Endometrial microvascular endothelial cells (primary cell): ENCODE measurements at regions not wholly inside any gene's neighbourhood (a gene's known extent, or its start where the extent isn't known, plus 50 kb on each side); places are given as distances from the start of the nearest gene placed in this dataset.
"Not testable (repeated sequence)": the region's sequence is repeated elsewhere in the genome, so short reads cannot be mapped to it uniquely, and the experiment has no call there.

Source experiments
- in situ Hi-C: cut with HindIII; loops from 2 replicates; pipeline ENCODE4 v1.10.0; 2017; ENCODE audit warnings: low sequenced_read_pairs, low pct_unique_long_range_greater_than_20kb; ENCODE audit errors: inconsistent ontology term

- in situ Hi-C loops: no loop called here
These were observed 50.2 kb upstream of the CPNE4 start for GRCh38 chr3:132084982-132085381.

- in situ Hi-C loops: no loop called here
These were observed 52.5 kb upstream of the CPNE4 start for GRCh38 chr3:132087356-132087755.

DNA sequence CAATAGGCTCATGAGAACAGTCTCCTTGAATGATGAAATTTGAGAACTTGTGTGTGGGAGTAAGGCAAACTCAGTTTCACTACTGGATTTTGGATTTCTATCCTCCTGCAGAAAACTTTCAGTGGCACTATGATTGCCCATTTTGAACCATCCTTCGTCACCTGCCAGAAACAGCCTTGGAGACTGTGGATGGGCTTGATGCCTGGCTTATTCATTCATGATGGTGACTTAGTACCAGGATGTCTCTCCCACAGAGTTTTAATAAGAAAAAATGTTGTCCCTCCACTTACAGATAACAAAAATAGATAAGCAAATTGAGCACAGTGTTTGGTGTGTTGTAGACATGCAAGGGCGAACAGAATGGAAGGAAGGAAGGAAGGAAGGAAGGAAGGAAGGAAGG lies 53.5 kb upstream of the CPNE4 start:
- in situ Hi-C loops: no loop called here

DNA sequence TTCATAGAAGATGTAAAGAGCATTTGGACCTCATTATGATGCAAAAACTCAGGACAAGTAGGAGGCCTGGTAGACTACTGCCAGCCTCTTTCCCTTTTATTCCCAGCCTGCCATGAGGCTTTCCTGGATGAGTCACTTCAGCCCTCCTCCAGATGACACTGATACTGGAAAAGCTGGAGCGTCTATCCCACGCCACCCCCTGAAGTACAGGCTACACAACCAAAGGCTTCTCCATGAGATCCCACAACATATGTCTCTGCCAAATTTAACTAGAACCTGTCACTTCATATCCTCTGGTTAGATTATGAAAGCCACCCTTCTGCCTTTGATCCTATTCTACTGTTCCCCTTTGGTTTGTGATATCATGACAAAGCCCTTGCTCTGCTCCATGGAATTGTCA lies 56.1 kb upstream of the CPNE4 start:
- in situ Hi-C loops: no loop called here

- in situ Hi-C loops: no loop called here
These were observed 81.8 kb upstream of the CPNE4 start for GRCh38 chr3:132116601-132117000.

DNA sequence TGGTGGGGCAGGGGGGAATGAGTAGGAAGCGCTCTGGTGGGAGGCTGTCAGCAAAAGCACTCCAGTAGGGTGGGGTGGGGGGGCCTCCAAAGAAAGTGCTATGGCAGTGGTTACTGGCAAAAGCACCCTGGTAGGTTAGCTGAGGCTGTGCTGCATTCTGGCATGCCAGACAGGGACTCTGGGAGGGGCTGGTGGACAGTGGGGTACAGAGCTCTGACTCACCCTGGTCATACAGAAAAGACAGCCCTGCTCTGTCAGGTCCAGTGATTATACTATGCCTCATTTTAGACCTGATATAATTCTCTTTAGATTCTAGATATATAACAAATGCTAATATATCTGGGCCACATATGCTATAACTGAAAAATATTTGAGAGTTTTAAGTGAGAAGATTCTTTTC lies 82.8 kb upstream of the CPNE4 start:
- in situ Hi-C loops: no loop called here

DNA sequence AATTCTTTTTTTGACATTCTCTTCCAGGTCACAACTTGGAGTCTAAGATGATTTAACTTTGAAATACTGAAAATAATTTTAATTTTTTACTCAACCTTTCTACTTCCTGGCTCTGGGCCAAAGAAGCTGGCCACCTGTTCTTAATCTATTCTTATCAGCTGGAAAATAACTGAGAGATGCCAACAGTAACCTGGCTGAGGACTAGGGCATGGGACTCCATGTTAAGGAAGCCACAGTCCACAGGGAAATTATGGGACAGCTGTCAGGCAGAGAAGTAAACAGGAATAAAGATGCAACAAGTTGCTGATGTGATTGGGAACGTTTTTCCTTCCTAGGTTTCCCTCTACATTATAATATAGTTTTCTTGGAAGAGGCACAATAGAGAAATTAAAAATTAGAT lies 84.7 kb upstream of the CPNE4 start:
- in situ Hi-C loops: no loop called here

DNA sequence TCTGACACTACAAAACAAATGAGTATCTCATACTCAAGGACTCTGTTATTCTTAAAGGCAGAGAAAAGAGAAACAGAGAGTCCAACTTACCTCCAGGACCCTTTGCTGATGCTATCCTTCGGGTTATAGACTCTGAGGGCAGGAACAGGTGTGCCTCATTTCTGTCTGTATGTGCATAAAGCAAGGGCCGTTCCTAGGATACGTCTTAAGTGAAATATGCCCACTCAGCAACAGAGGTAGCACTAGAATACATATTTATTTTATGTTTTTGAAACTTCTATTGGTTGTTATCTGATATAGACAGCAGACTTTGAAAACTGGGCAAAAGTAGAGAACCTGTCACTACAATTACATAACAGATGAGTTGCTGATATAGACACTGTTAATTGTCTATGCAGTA lies 89.3 kb upstream of the CPNE4 start:
- in situ Hi-C loops: no loop called here

DNA sequence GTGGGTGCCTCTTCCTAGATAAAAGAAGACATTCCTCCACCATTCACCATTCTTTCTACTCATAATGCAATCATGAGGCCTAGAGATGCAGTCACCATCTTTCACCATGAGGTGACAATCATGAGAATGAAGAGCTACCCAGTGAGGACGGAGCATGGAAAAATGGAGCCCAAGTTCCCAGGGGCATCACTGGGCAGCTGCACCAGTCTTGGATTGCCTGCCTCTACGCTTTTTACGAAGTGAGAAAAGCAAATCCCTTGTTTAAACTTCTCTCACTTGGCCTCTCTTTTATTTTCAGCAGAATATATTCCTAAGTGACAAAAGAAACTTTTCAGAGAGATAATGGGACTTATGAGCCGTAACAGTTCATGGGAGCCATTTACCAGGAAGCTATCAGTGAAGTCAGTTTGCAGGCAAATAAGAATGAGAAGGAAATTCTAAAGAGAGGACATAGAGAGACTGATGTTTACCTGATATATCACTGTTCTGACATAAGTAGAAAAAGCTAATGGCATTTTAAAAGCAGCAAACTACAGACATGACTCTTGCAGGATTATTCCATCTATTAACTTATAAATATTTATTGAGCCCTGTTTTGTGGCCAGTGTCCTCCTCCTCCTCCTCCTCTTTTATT lies 90.0 kb upstream of the CPNE4 start:
- in situ Hi-C loops: no loop called here

- in situ Hi-C loops: no loop called here
These were observed 99.8 kb upstream of the CPNE4 start for GRCh38 chr3:132134611-132135010.

DNA sequence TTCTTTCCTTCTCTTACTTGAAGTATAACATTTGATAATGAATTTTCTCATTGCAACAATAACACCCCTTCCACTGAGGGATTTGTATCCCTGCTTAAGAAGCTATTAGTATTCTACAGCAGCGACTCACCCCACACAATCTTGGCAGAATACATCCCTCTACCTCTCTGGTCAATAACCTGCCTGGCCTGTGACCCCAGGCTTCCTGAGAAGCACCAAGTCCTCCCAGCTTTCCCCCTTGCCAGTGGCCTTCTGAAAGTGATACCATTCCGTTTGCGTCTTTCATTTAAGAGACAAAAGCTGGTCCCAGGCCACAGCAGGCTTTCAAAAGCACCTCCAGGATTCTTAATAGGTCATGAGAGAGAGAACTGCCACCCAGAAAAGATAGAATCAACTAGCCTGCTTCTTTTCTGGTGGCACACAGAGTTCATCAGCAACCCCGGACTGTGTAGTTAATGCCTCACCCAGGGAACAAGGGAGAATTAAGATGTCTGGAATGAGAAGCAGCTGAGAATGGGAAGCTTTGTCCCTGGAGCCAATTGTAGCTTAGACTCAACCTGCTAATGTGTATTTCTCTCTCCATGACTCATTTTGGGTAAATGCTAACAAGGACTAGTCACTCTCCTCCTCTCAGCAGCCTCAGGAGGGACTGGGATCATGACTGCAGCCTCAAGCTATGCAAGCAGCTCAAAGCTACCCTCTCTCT lies 101.0 kb upstream of the CPNE4 start:
- in situ Hi-C loops: no loop called here

DNA sequence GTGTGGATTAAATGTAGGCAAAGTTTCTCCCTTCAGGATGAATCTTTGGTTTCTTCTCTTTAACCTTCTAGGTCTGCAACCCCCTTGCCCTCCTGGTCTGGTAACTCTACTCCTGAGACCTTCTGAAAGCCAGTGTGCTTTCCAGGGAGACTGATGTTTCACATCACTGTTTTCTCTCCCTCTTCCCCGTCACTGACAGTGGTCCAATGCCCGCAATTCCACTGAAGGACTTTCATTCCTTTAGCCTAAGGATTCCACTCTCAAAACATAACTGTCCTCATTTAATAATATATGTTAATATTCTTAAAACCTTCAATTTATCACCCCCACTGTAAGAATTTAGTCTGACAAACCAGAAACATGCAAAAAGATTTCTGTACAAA lies 101.5 kb upstream of the CPNE4 start:
- in situ Hi-C loops: no loop called here

DNA sequence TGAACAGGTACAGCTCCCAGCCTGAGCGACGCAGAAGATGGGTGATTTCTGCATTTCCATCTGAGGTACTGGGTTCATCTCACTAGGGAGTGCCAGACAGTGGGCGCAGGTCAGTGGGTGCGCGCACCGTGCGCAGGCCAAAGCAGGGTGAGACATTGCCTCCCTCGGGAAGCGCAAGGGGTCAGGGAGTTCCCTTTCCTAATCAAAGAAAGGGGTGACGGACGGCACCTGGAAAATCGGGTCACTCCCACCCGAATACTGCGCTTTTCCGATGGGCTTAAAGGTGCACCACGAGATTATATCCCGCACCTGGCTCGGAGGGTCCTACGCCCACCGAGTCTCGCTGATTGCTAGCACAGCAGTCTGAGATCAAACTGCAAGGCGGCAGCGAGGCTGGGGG lies 102.1 kb upstream of the CPNE4 start:
- in situ Hi-C loops: not testable (repeated sequence)

GRCh38 chr3:132145833-132146232 lies 111.0 kb upstream of the CPNE4 start:
- in situ Hi-C loops: no loop called here

DNA sequence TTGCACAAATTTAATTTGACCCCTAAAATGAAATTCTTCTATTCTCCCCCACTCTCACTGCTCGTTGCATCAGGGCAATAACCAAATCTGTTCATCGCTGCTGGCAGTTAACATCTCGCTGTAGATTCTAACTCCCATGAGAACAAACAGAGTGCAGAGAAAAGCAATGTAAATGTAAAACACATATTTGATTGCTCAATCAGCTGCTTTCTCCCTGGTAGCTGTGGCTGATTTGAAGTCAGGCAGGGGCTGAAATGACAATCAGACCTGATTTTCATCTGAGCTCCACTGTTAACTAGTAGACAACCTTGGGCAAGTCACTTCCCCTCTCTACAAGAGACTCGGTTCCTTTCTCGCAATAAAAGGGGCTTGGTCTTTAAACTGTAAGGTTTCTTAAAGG lies 119.8 kb upstream of the CPNE4 start:
- in situ Hi-C loops: no loop called here

GRCh38 chr3:132159145-132159544 lies 124.3 kb upstream of the CPNE4 start:
- in situ Hi-C loops: no loop called here

DNA sequence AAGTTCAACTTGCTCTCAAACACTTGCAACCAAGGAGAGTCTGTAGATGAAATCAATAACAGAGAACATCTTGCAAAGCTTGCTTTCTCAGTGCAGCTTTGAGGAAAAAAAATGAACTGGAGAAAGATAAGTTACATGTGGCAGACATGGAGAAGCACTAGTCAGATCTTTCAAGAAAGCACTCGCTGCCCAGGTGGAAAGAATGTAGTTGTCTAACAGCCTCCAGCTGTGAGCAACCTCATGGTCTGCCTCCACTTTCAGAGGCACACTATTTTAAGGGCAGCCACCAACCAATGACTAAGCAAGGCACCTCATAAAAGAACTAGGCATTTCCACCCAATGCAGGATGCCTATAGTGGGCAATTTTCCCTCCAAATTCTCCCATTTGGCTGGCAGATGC lies 125.4 kb upstream of the CPNE4 start:
- in situ Hi-C loops: no loop called here

DNA sequence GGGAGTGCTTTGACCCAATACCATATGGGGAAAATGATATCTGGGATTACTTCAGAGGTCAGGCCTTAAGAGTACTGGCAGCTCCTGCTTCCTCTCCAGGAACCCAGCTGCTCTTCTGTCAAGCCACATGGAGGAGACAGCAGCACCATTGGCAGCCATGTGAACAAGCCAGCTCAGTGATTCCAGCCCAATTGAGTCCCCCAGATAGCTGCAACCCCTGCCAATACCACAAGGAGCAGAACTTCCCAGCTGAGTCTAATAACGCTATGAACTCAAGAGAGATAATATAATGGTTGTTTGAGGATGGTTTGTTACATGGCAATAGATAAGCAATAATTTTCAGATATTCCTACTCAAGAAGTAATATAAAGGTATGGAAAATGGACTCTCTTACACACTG lies 126.8 kb upstream of the CPNE4 start:
- in situ Hi-C loops: no loop called here

DNA sequence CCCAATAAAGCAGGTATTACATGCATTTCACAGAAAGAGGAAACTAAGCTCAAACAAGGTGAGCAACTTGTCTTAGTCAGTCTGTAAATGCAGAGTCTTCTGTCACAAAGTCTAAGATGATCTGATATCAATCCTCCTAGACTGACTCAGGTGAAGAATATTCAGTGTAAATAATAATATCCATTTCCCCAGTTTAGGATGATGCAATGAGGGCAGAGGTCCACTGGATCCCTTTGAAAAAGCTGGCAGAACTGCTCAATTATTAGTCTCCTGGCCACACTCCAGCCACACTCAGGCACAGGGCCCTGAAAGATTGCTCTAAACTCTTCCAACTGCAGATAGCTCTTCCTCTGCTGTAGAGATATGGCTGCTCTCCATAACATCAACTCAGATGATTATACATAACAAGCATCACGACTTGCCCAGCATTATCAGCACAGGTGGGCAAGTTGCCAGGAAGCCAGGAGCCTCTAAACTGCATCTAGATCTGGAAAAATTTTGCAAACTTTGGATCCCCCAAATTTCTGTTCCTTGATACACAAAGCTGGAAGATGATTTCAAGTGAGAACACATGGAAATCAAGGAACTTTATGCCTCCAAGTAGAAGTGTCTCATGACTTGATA lies 129.8 kb upstream of the CPNE4 start:
- in situ Hi-C loops: no loop called here

DNA sequence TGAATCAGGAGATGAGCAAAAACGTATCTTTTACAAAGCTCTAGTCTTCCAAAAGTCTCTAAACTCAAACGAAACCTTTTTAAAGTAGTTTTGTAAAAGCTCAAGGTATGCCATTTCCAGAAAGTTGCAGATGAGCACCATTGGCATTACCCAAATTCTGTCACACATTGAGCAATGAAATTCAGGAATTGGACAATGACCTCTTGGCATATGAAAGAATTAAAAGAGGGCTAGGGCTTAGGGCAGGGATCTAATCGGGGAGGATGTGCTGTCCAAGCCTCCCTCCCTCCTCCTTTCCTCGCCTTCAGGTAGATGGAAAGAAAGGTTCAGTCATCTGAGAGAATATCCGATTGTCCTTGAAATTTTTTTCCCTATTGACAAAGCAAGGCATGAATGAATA lies 133.1 kb upstream of the CPNE4 start:
- in situ Hi-C loops: no loop called here

DNA sequence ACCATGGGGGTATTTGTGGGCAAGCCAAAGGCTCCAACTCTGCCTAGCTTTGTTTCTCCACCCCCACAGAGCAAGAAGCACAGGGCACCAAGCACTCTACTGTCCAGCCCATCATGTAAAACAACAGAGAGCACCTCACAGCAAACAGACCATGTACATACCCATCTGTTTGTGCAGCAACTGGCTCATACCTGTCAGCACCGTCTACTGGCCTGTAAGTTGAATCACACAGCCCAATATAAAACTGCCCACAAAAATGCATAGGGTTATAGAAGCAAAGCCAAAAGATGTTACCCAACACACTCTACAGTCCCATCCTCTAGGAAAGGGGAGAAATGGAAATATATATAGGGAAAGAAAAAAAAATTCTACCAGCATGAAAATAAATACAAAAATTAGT lies 139.7 kb upstream of the CPNE4 start:
- in situ Hi-C loops: no loop called here
